ENCODE measurements at regions not wholly inside any gene's neighbourhood (a gene's known extent, or its start where the extent isn't known, plus 50 kb on each side); places are given as distances from the start of the nearest gene placed in this dataset.

DNA sequence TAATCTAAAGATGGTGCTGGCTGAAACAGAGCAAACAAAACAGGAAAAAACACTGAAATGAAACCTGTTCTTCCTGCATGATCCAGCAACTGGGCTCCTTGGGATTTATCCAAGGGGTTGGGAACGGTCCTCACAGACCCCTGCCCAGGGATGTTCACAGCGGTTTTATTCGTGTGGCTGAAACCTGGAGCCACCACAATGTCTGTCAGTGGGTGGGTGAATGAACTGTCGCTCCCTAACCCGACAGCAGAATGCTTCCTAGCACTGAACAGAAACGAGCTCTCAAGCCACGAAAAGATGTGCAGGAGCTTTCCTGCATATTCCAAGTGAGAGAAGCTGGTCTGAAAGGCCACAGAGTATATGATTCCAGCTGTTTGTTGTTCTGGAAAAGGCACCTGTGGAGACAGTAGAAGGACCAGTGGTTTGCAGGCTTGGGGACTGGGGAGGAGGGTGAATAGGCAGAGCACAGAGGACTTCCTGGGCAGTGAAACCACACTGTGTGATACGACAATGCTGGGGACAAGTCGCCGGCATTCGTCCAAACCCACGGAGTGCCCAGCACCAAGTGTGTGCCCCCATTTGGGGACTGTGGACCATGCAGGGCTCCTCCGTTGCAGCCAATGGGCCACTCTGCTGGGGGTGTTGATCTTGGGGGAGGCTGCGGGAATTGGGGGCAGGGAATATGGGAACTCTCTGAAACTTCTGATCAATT is 73.9 kb downstream of the TEX29 start:
- DNase-seq (ENCODE audit: low read depth), result no peak

DNA sequence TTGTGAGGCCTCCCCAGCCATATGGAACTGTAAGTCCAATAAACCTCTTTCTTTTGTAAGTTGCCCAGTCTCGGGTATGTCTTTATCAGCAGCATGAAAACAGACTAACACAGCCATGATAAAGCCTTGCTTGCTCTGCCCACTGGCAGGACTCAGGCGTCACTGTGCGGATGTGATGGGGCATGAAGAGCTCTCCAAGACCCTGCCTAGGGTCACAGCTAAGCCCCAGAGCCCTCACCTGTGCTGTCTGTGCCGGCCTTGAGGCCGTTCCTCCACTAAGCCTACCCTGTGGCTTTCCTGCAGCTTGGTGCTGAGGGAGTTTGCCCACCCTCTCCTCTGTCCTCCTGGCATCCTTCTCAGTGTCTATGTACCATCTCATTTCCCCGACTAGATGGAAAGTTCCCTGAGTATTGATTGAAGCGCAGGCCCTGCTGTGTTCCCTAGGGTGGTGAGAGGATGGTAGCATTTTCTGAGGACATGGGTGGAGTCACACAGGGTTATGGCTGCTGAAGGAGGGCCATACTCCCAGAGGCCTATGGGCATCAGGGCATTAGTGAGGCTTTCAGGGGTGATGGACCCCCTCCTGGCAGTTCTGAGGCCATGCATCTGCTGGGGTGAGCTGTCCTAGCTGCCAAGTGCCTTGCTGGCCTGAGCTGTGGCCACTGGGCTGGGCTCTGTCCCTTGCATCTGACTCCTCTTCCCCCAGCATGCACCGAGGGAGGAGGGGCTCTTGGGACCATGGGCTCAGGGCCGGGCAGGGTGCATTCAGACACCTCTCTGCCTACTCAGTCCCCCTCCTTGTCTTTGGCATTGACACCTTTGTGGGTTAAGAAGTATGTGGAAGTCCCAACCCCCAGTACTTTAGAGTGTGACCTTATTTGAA is 75.3 kb downstream of the TEX29 start:
- DNase-seq (ENCODE audit: low read depth), result no peak

DNA sequence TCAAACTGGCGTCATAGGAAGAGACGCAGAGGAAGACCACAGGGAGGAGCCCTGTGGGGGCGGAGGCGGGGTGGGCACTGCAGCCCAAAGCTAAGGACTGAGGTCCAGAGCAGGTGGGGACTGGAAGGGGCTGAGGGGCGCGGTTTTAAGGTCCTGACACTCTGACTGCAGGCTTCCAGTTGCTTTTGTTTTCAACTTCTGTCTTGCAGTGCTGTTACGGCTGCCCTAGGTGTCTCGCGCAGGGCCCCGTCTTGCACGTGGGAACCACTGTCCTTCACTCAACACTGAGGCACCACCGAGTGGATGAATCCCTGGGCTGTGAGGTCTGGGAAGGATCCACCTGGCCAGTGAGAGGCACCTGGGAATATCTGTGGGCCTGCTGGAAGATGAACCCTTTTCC is 76.0 kb downstream of the TEX29 start:
- no peak for DNase-seq (ENCODE audit: low read depth)

DNA sequence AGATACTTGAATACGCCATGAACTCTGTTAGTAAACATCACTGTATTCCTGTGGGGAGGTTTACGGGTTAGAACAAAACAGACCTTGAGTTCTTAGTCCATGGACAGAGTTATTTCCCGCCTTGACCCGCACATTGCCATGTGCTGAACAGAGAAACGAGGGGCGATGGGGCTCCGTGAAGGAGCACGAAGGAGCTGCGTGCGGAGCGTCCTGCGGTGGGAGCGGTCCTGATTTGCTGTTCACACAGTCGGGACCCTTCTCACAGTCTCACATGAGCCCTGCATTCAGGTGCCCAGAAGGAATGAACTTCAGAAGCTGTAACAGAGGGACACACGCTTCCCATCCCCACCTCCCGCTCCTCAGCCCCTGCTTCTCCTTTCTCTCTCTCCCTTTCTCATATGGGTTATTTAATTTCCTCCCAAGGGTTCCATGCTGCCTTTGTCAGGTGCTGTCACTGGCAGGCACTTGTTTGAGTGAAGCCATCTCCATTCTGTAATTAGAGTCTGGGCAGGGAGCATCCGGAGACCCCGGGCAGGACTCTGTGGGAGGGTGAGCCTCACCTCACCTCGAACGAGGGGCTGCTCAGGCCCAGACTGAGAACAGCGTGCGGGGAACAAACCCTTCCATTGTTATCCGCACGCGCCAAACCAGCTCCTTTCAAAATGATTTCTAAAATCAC is 76.9 kb downstream of the TEX29 start:
- no peak for DNase-seq (ENCODE audit: low read depth)

DNA sequence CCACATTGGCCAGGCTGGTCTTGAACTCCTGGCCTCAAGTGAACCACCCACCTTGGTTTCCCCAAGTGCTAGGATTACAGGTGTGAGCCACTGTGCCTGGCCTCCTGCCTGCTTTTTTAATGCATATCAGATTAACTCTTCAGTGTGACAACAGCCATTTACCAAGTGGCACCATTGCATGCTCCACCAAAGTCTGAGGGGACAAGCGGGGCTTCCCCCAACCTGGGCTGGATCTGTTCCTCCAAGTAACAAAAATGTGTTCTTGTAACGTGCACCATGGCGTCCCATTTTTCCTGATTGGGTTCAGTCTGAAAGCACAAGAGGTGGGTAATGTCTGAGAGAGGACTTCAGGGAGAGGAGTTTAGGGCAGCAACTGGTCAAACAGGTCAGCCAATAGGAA is 77.8 kb downstream of the TEX29 start:
- DNase-seq (ENCODE audit: low read depth), result no peak

DNA sequence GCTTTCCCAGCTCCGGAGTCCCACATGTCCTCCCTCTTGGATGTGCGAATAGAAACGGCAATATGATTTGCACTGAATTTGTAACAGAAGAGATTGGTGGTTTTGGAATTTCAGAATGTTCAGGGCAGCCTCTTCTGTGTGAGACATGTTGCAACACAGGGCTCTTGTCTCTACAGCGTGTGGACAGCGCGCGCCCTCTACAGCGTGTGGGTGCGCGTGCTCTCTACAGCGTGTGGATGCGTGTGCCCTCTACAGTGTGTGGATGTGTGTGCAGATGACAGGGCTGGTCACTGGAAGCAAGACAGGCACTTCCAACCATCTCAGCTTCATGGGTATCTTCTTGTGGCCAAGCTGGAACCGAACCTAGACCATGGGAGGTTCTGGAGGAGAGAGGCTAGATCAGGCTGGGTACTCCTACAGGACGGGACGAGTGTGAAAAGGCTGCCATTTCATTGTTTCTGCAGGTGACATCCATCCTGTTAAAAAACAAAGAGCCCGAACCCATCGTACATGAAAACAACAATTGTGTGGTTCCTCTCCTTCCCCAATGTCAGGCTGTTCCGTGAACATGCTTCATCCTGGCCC is 78.4 kb downstream of the TEX29 start:
- DNase-seq (ENCODE audit: low read depth), result no peak

DNA sequence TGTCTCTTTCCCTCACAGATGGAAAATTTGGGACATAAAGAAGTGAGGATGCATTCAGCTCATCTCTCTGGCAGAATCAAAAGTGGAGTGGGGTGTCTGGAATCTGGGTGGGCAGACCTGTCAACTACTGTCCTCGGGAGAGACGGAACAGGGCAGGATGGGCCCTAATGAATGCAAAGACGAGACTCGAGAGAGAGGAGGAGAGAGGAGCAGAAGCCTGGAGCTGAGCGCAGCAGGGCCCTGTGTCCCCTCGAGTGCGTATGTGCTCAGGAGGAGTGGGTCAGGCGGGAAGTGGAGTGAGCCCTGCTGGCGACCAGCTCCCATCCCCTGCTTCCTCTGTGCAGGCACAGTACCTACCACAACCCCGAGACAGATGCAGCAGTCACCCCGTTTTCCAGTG is 78.9 kb downstream of the TEX29 start:
- DNase-seq (ENCODE audit: low read depth), result no peak

DNA sequence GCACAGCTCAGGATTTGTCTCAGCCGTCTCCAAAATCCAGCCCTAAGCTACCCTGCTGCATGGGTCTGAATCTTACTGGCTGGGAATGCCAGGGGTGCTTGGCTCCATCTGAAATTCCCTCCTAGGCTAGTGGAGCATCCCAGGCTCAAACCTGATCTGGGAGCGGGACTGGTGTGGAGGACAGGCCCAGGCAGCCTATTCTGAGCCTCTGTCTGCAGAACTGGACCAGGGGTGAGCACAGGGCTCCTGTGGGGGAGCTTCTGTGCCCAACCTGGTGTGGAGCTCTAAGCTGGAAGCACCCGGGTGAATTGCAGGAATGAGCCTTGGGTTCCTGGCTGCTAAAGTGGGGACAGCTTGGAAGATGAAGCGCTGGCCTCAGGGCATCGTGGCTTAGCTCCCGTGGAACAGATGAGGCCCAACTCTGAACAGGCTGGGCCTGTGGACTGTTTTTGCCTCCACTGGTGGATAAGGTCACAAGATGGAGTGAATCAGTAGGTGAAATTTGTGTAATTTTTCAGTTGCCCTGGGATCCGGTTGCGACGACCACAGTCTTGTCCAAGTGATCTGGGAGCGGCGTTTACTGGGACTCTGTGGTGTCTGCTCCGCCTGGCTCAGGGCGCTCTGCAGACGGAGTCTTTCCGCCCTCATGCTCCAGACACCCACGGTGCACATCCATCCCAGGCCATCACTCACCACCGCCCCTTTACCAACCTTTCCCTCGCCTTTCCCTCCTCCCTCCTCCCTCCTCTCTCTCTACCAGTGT is 79.5 kb downstream of the TEX29 start:
- no peak for DNase-seq (ENCODE audit: low read depth)

DNA sequence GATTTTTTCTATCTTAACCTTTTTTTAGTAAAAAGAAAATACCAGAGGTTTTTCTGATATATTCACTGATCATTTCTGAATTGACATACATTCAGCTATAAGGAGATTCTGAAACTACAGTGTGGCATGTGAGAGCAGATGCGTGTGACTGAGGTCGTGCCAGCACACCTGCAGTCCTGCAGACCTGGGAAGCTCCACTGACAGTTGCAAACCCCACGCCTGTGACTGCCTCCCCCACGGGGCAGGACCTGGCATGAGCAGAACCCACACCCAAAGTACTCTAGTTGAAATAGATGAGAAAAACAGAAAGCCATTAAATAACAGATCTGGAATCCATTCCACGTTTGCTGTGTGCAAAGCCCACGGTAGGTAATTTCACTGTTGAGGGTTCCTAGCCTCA is 80.7 kb downstream of the TEX29 start:
- DNase-seq (ENCODE audit: low read depth), result no peak

DNA sequence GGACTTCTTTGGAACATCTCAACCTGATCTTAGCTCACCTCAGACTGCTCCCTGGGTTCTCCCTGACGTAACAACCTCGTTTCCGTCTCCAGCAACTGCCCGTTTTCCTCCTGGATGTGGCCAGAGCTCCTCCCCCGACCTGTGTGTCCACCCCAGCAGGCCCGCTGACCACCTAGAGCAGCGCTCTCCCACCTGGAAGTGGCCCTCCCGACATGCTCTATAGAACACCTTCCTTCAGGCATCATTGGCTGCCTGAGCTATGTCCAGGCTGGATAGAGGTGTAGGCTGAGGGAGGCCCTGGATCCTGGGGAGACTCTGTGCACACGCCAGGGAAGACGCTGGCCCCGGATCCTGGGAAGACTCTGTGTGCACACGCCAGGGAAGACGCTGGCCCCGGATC is 81.3 kb downstream of the TEX29 start:
- DNase-seq (ENCODE audit: low read depth), result no peak

DNA sequence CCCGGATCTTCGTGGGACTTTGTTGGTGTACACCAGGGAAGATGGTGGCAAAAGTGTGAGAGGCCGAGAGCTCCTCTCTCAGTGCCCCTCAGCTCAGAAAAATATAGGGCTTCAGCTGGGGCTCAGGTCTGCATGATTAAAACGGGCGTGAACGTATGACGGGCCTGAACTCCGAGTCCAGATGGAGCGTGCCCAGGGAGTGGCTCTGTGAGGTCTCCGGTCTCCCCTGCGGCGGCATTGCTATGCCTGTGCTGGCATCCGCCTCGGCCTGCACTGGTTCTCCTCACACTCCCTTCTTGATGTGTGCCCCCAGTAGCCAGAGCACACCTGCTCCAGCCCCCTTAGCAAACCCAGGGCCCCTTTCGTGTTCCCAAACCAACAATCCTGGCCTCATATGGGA is 82.0 kb downstream of the TEX29 start:
- no peak for DNase-seq (ENCODE audit: low read depth)

DNA sequence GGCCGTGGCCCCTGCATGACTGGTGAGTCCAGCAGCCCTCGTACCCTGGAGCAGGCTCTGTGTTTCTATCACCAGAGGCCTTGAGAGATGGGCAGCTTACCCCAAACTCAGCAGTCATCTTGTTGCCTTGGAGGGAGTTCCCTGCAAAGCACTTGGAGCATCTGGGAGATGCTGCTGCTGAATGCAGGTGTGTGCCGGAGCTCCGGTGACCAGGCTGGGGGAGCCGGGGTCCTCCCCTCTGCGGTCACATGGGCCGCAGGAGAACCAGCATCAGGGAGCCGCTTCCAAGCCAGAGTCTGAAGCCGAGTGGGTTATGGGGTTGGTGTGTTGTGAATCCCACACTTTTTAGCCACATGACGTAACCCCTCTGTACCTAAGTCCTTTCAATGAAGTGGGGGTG is 82.8 kb downstream of the TEX29 start:
- DNase-seq (ENCODE audit: low read depth), result no peak

DNA sequence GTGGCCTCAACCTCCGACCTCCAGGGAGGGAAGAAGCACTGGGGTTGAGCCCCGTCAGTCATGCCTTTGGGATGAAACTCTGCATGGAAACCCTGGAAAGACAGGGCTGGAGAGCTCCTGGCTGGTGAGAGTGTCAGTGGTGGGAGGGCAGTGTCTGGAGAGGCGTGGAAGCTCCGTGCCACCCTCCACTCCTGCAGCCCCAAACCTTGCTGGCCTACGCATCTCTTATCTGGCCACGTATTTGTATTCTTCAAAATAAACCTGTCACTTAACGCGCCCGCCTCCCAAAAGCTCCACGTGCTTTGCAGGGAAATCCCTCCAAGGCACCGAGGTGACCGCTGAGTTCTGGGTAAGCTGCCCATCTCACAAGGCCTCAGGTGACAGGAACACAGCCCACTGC is 84.3 kb downstream of the TEX29 start:
- no peak for DNase-seq (ENCODE audit: low read depth)

DNA sequence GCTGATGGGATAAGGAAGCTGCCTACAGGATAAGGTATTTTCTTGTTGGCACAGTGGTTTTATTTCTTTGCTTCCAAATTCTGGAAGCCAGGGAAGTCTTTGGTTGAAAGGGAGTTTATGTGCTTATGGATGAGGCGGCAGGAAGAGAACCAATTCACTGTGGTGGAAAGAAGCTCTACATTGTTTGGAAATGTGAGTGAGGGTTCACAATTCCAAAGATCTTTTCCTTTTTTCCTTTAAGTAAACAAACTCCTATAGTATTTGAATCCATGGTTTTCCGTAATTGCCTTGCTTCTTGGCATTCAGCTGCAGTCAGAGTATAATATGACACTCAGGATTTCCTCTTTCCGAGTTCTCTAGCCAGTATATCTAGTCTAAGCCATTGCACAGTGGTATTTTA is 86.2 kb downstream of the TEX29 start:
- DNase-seq (ENCODE audit: low read depth), result no peak

DNA sequence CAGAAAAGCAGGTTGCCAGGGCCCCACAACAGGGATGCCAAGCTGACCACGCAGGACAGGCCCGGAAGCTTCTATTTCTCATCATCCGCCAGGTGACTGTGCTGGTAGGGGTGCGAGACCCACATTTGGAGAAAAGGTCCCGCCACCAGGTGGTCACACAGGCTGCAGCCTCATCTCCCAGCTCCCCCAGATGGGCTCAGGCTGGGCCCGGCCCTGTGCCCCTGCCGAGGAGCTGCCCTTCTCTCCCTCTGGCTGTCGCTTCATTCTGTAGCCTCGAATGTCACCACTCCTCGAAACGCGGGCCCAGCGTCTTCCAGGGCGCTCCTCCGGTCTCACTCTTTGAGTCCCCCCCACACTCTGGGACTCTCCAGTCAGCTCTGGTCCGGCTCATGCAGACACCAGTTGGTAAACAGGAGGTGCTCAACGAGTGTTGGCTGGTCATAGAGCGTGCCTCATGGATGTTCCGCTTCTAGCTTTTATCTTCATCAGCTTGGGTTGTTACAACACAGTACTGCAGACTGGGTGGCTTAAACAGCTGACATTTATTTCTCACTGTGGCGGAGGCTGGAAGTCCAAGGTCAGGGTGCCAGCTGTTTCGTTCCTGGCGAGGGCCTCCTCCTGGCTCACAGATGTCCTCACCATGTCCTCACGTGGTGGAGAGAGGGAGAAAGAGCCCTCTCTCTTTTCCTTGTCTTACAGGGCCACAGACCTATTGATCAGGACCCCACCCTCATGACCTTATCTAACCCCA is 87.1 kb downstream of the TEX29 start:
- no peak for DNase-seq (ENCODE audit: low read depth)

DNA sequence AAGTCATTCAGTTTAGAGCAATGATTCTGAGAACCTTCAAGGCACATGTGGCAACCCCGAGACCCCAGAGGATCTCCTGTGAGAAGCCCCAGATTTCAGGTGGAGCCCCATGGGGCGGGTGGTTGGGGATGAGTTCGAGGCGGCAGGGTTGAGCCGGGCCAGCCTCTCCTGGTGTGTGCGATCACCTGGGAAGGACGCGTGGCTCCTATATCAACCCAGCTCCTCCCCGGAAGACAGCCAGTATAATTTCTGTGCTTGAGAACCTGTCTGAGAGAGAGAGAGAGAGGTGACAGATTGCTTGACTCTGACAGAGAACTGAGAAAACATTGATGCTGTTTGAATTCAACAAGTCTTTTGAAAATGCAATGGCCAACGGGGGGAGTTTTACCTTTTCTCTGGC is 89.0 kb downstream of the TEX29 start:
- no peak for DNase-seq (ENCODE audit: low read depth)

DNA sequence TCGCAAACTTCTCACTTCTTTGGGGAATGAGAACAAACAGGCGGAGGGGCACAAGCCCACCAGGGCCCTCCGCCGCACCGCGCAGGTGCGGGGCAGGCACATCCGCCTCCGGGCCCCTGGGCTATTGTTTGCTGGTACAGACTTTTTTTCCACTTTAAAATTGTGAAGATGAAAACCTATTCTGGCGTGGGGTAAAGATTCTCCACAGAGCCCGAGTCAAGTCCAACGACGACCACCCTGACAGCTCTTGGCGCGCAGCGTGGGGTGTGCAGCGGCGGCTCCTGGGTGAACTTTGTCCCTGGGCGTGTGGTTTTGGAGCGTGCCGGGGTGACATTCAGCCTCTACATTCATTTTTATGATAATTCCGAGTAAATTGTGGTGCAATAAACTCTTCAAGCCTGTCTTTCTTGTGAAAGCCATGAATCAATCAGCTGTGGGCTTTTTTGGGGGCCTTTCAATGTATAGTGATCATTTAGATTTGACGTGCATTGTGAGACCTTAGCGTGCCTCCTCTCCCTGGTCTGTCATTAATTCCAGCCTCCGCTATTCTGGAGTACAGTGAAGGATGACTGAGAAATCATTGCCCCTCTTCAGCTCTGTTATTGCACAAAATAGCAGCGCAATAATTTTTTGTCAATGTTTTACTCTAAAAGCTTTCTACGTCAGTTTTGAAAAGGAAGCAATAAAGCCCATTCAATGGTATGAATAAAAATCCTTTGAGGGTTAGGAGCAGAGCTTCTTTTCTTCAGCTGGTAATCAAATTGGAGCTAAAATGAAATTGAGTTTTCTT is 90.0 kb downstream of the TEX29 start:
- DNase-seq (ENCODE audit: low read depth), result no peak

DNA sequence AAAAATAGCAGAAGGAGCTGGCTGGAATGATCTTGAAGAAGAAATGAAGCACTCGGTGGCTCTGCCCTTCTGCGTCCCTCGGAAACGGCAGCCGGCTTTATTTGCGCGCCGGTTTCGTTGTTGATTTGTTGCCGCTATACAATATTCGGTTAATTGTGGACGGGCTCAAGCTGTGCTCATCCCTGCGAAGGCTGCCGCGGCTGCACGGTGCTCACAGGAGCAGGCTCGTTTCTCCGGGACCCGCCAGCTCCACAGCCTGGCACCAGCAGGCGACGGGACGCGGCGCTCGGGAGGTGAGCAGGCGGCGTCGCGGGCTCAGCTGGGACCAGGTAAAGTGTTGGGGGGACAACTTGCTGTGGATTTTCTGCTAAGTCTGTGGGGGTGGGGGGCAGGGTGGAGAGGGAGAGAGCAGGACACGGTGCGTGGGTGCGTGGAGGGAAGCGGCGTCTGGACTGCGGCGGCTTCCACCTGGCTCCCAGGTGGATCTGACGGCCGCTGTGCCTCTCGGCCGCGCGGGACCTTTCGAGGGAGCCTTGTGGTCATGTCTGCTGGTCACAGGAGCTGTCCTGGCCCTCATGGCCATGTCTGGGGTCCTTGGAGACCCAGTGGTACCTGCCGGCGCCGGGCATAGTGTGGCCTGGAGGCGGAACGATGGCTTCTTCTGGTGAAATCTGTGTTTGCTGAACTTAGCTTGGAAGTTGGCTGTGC is 90.9 kb downstream of the TEX29 start:
- DNase-seq (ENCODE audit: low read depth), result no peak

DNA sequence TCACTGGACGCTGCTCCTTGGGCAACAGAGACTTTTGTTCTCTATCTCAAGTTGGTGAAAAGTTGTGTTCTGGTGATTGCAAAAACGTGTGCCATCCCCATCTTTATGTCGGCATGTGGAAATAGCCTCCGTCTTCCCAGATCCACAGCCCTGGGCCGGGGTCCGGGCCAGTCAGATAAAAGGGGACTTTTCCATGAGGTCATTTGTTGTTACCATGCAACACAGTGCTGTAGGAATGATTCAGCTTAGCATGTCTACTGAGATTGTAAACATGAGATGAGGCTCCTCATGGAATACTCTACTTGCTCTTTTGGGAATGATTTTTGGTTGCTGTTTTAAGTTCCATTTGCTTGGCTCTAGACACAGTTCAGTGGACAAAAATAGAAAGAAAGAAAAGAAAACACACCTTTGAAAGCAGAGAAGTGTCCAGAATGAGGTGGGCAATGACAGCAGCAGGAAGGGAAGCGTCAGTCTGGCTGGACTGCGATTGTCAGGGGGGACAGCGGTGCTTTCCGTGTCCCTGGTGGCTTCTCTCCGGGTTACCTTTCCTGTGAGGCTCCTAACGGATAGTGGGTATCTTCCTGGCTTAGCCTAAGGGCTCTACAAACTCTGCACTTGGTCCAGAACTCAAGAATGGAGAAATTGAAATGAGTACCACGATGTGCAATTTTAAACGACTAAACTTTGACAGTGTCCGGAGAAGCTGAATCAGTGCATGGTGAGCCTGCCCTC is 91.6 kb downstream of the TEX29 start:
- no peak for DNase-seq (ENCODE audit: low read depth)

All from EH (cell line).